ENCODE measurements at regions not wholly inside any gene's neighbourhood (a gene's known extent, or its start where the extent isn't known, plus 50 kb on each side); places are given as distances from the start of the nearest gene placed in this dataset.
"Not testable (repeated sequence)": the region's sequence is repeated elsewhere in the genome, so short reads cannot be mapped to it uniquely, and the experiment has no call there.

DNA sequence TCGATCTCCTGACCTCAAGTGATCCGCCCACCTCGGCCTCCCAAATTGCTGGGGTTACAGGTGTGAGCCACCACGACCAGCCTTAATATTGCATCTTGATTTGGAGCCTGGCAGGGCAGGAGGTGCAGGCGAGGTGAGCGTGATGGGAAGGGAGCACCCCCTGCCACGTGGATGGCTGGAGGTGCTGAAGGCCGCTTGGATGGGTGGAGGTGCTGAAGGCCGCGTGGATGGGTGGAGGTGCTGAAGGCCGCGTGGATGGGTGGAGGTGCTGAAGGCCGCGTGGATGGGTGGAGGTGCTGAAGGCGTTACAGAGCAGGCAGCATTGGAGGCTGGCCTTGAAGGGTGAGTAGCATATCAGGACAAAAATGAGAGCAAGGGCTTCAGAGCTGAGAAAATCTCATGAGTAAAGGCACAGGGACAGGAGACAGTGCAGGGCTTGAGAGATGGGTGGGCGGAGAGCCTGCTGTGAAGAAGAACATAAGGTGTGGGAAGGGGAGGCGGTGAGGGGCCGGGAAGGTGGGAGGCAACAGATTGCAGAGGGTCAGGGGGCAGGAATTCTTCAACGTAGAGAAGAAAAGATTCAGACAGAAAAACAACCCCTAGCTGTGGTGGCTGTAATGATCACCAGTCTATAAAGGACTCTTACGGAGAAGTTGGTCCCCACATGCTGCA is 101.7 kb upstream of the SEC14L1 start:
- no peak for DNase-seq

DNA sequence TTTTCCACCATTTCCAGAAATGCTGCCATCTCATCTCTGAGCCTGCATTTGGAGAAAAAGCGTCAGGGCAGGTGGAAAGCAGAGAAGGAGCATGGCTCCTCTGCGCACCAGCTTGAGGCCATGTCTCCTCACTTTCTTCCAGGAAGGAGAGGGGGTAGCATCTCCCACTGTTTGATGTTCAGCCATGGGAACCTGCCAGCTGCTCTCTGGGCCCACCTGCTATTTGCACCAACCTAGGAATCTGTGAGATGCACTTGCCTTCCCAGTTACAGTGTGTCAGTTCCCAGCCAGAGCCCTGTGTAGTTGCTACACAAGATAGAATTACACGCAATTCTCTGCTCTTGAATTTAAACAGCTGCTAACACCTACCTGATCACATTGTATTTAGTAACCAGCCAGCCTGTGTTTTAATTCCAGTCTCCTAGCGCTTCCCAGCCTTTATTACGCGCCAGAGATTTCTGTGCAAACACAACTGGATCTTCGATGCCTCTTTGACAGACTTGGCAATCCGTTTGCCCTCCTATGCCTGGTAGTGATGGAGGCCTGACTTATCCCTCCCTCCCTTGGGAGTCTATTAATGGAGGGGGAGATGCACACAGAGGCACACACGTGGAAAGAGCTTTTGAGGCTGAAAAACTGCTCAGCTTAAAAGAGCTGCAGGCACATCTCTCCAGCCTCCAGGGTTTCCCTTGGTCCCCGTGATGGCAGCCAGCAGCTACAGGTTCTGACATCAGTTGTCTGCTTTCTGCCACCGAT is 98.1 kb upstream of the SEC14L1 start:
- DNase-seq: peak; percentile 57

DNA sequence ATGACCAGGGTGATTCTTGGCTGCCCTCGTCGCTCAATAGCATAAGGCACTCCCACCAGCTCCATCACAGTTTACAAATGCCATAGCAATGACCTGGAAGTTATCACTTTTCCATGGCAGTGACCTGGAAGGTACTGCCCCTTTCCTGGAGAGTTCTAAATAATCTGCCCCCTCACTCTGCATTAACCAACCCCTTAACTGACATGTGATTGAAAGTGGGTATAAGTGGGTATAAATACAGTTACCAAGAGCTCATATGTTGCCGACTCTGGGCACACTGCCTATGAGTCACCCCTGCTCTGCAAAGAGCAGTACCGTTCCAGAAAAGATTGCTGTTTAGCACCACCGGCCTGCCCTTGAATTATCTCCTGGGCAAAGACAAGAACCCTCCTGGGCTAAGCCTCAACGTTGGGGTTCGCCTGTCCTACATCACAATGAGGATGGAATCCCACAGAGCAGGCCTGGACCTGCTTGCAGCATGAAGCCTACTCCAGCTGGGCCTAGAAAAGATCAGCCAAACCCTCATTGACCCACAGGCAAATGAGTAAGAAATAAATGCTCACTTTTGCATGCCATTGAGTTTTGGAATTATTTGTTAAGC is 95.2 kb upstream of the SEC14L1 start:
- DNase-seq: no peak

DNA sequence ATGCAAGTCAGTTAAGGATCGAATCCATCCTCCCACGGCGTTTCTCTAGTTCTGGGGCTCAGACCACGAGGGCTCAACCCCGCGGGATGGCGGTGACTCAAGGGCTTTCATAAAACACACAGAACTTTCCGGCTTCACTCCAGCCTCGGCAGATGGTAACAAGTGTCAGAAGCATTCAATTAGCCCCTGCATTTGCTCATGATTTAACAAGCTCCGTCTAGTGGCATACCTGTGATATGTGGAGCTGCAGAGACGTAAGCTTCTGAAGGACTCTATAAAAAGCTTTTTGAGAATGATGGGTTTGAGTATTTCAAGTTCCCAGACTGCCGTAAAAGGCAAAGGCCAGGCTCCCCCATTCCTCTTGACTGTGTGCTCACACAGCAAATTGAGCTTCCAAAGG is 91.3 kb upstream of the SEC14L1 start:
- peak; percentile 88 for DNase-seq

DNA sequence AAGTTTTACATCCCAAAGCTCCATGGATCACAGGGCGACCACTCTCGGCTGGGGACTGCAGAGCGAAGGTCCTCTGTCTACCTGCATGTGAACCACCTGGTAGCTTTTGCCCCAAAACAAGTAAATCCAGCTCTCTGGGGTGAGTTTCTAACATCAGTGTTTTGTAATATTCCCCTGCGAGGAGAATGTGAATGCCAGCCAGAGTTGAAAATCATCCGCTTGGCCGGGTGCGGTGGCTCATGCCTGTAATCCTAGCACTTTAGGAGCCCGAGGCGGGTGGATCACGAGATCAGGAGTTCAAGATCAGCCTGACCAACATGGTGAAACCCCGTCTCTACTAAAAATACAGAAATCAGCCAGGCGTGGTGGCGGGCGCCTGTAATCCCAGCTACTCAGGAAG is 89.9 kb upstream of the SEC14L1 start:
- DNase-seq: not testable (repeated sequence)

DNA sequence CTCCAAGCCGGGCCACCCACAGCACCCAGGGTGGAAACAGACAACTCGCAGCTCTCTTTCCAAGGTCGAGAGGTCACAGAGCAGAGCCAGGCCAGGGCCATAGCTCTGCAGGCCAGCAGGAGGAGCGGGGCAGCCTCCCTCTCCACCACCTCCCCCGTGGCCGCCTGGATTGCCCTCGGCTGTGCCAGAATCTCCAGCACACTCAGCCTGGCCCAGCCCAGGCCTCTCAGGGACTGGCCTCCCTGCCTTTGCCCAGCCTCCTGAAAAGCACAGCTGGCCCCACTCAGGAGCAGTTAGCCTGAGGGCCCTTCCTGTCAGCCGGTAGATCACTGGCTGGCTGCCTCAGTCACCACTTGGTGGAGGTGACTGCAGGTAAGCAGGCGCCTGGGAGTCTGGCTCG is 85.8 kb upstream of the SEC14L1 start:
- DNase-seq: peak; percentile 46

DNA sequence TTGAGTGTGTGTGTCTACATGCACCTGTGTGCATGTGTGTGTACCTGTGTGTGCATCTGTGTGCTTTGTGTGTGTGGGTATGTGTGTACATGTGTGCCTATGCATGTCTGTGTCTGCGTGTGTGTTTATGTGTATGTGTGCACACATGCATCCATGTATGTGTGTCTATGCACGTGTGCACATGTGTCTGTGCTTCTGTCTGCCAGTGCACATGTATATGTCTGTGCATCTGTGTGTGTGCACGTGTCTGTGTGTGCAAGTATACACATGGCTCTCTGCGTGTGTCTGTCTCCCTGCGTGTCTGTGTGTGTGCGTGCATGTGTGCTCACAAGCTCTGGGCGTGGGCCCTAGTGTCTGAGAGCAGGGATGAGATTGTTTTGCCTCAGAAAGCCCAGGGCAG is 85.3 kb upstream of the SEC14L1 start:
- no peak for DNase-seq

GRCh38 chr17:77058016-77058415 is 82.8 kb upstream of the SEC14L1 start:
- DNase-seq: no peak

GRCh38 chr17:77061669-77062068 is 79.1 kb upstream of the SEC14L1 start:
- DNase-seq: peak; percentile 70

DNA sequence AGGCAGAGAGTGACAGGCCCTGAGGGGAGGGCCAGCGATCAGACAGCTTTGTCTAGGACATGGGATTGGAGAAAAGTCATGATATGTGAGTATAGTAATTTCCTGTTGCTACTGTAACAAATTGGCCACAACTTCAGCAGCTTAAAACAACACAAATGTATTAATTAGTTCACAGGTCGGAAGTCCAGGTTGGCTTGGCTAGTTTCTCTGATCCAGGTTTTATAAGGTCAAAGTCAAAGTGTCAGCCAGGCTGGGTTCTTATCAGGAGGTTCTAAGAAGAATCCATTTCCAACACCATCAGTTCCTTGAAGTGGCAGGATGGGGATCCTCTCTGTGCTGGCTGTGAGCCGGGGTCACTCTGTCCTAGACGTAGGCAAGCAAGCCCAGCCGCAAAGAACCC is 76.2 kb upstream of the SEC14L1 start:
- no peak for DNase-seq

DNA sequence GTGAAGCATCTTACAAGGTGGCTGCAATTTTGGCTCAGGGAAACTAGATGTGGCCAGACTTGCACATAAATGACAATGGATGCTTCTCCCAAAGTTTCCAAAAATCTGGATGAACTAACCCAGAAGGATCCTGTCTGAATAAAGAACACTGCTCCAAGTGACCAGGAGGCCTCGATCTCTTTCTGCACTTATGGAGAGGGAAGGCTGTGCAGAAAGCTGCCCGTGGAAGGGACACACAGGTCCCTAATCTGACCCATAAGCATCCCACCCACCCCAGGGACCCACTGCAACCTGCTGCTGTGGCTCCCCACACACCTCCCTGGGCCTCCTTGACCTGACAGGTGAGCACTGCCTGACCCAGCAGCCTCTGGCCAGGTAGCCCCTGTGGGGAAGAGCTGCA is 74.6 kb upstream of the SEC14L1 start:
- no peak for DNase-seq

DNA sequence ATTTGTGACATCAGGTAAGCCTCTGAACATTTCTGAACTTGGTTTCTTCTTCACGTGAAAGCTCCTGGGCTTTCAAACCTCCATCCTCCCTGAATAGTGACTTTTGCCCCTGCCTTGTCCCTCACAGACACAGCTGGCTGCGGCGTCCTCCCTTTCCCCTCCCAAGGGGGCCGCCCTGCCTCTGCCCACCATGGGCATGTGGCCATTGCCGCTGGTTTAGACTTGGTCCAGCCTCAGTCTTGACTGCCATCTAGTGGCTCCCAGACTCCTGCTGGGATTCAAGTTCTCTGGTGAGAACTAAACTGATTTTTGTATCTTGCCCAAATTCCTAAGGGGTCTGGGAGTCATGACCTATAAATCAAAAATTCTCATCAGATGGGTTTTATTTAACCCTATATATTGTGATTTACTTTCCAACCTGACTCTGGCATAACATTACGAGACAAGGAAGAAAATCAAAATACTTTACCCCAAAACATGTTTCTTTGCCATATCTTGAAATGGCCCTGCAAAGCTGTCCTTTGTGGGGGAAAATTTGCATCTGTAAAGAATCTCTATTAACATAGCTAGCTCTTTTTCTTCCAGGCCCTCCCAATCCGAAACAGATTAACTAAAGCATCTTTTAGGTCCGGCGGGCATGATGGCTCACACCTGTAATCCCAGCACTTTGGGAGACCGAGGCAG is 73.9 kb upstream of the SEC14L1 start:
- DNase-seq: peak; percentile 41

DNA sequence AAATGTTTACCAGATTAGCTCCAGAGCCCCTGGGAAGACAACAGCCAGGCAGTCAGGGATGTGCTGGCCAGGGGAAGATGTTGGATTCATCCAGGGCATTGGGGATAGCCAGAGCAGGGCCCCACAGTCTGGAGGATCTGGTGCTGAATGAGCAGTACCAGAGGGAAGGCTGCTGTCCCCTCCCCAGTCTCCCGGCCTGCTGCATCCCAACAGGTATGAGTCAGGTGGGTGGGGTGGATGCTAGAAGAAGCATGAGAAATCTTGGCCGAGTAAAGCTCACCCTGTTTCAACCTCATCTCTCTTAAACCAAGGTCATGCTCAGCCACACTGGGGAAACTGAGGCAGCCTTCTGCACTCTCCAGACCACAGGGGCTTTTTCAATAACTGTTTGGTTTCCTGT is 71.9 kb upstream of the SEC14L1 start:
- DNase-seq: no peak

DNA sequence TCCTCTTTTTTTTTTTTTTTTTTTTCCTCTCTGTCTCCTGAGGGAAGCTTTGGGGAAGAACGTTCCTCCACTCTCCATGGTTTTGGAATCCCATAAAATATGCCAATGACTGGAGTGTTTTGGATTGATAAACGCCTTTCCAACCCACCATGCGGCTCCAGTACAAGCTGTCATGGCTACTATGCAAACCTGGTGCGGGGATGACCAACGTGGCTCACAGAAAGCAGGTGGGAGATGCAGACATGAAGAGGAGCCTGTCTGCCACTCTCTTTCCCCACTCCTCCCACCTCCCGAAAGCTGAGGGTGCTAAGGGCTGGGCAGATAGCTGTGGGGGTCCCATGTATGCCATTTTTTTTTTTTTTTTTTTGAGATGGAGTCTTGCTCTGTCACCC is 69.9 kb upstream of the SEC14L1 start:
- no peak for DNase-seq

DNA sequence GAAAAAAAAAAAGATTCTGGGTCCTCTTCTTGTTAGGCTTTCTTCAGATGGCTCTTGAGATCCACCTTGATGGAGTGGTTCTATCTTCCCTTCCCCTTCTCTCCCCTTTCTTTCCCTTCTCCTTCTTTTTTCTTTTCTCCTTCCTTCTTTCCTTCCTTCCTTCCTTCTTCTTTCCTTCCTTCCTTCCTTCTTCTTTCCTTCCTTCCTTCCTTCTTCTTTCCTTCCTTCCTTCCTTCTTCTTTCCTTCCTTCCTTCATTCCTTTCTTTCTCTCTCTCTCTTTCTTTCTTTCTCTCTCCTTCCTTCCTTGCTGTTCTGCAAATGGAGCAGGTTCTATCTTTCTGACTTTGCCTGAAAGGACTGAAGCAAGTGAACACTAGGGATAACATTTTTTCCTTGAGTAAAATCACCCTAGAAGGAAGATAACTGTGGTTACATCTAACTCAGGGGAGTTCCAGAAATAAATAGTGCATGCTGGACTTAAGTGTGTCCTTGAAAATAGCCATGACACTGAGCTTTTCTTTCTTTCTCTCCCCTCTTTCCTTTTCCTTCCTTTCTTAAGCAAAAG is 68.8 kb upstream of the SEC14L1 start:
- DNase-seq: no peak

DNA sequence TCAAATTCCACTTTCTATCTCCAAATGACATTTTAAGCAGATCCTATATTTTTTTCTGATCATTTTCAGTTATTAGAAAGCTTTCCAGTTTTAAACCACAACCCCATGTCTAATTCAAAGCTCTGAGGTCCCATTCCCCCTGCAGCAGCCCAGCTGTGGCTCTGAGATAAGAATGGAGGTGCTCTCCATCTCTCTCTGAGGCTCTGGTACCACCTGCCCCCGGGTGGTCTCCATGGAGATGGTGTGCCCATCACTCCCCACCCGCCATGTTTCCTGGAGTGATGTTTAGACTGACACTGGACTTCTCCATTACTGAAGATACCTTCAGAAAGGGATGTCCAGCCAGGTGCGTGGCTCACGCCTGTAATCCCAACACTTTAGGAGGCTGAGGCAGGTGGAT is 68.1 kb upstream of the SEC14L1 start:
- DNase-seq: no peak

DNA sequence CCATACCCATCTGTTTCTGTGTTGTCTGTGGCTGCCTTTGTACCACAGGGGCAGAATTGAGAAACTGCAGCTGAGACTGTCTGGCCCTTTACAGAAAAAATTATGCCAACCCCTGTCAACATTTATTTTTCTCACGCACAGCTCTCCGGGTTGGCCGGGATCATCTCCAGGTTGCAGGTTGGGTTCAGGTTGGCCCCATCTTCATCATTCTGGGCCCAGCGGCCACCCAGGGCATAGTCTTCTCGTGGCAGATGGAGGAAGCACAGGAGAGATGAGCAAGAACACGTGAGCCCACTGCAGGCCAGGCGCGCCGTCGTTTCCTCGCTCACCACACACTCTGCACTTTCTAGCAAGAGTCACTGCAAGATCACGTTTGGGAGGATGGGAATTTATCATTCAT is 66.1 kb upstream of the SEC14L1 start:
- DNase-seq: no peak

DNA sequence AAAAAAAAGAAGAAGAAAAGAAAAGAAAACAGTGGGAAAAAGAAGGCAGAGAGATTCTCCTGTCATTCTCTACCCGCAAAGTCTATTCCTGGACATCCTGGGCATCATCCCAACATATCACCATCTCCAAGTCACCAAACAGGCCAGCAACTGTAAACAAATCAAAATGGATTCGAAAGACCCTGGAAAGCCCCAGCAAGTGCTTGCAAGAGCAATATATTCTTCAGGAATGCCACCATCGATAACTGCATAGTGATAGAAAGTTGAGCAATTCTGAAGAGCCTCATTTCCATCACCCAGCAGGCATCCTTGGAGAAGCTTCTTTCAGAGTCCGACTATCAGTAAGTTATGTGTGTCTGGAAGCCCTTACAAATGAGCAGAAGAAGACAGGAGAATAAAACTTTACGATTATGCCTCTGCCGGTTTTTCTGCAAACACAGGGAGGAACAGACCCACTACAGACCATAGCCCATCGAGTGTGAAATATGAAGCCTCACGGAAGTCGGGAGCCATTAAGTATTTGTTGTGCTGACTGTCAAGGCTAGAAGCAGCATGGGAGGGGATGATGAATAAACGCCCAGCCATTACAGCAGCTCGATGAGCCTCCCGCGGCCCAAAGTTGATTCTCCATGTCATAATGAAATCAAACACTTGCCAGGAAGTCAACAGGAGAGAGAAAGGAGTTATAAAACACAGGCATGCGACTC is 64.5 kb upstream of the SEC14L1 start:
- DNase-seq: peak; percentile 61

- no peak for DNase-seq
Observed at GRCh38 chr17:77083531-77083930, 57.2 kb upstream of the SEC14L1 start.

DNA sequence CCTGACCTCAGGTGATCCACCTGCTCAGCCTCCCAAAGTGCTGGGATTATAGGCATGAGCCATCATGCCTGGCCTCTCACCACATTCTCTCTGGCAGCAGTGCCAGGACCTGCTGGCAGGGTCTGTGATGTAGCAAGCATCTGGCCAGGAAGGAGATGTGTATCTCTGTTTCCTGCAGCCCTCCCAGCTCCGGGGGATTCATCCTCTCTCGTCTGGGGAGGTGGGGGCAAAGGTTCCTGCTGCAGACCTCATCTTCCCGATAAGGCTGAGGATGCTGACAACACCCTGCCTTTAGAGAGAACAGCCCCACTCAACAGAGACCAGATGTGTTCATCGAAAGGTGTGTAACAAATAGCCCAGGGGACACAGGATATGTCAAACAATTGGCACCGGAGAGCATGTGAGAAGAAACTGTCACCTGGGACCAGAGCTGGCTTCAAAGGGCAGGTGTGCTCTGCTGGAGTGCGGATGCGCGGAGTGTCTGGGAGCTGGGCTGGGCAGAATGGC is 54.8 kb upstream of the SEC14L1 start:
- peak; percentile 34 for DNase-seq

GRCh38 chr17:77086433-77087010 is 54.2 kb upstream of the SEC14L1 start:
- peak; percentile 55 for DNase-seq
